A549 (cell line): ENCODE measurements at regions not wholly inside any gene's neighbourhood (a gene's known extent, or its start where the extent isn't known, plus 50 kb on each side); places are given as distances from the start of the nearest gene placed in this dataset.

Experiments
- BCL3 ChIP-seq: fragments of >200 bp; sonication (Bioruptor Twin); formaldehyde crosslinking; IDR thresholded peaks from 3 replicates; pipeline ENCODE4 v1.6.1; 2016
- CEBPB ChIP-seq, 2 experiments: fragments of >200 bp in 1 of 2; sonication (Bioruptor Twin) in 1 of 2; formaldehyde crosslinking in 1 of 2; IDR thresholded peaks; 2 replicates each; pipeline ENCODE4 v1.6.1; 2012 to 2016
- CTCF ChIP-seq: fragments of >200 bp; sonication (Bioruptor Twin); formaldehyde crosslinking; IDR thresholded peaks from 3 replicates; pipeline ENCODE4 v1.5.1; 2016
- E2F6 ChIP-seq: IDR thresholded peaks from 2 replicates; pipeline ENCODE4 v1.6.1; 2012; ENCODE audit warnings: low read depth, borderline replicate concordance
- FOSL2 ChIP-seq, 2 experiments: fragments of 450-650 bp in 1 of 2; fragments of >200 bp in 1 of 2; sonication (Bioruptor Twin) in 1 of 2; formaldehyde crosslinking; IDR thresholded peaks; 2 replicates each; pipeline versions ENCODE4 v1.5.0 to v1.6.1; 2016 to 2020; ENCODE audit warnings: mild to moderate bottlenecking in 1 of 2, moderate library complexity in 1 of 2
- KDM1A ChIP-seq: fragments of 200-600 bp; sonication (generic); IDR thresholded peaks from 2 replicates; pipeline ENCODE4 v1.6.1; 2016; ENCODE audit warnings: low read depth, mild to moderate bottlenecking
- KDM5A ChIP-seq: fragments of 200-600 bp; sonication (generic); IDR thresholded peaks from 2 replicates; pipeline ENCODE4 v1.6.1; 2016; ENCODE audit warnings: antibody characterized with exemption, mild to moderate bottlenecking
- MAFK ChIP-seq: fragments of 450-650 bp; IDR thresholded peaks from 2 replicates; pipeline ENCODE4 v1.6.1; 2014; ENCODE audit not compliant: partially characterized antibody
- POLR2A ChIP-seq: IDR thresholded peaks from 2 replicates; pipeline ENCODE4 v1.6.1; 2012; ENCODE audit warnings: mild to moderate bottlenecking, low read length
- TF ChIP-seq, protein P1 (sequence below): fragments of 200-600 bp; sonication (generic); IDR thresholded peaks from 2 replicates; pipeline ENCODE4 v1.6.1; 2016; ENCODE audit warnings: antibody characterized with exemption, mild to moderate bottlenecking, moderate library complexity

DNA sequence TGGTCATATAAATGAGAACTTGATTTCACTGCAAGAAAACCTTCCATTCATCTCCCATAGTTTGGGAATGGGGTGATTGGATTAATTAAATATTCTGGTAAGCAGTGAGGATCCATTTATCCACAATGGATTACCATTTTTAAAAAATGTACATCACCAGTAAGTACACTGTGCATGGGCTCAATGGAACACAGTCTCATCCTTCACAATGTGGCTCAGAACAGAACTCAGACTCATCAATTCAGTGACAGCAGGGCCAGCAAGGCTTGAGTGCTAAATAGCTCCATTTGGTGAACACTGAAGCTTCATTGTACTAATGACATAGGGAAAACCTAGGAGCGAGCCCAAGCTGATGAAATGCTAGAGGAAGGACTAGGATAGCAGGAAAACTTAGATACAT is 223.8 kb downstream of the CMPK2 start:
- TF ChIP-seq CTCF, result no peak
- no peak for TF ChIP-seq POLR2A
- no peak for TF ChIP-seq BCL3
- no peak for TF ChIP-seq E2F6
- no peak for TF ChIP-seq FOSL2 (IDR thresholded peaks at IDR 0.05)
- TF ChIP-seq FOSL2 (CRISPR knock-in tag; IDR thresholded peaks at IDR 0.05), result no peak
- TF ChIP-seq MAFK, result no peak
- TF ChIP-seq CEBPB (IDR thresholded peaks at IDR 0.05), result no peak
- TF ChIP-seq, protein P1, sequence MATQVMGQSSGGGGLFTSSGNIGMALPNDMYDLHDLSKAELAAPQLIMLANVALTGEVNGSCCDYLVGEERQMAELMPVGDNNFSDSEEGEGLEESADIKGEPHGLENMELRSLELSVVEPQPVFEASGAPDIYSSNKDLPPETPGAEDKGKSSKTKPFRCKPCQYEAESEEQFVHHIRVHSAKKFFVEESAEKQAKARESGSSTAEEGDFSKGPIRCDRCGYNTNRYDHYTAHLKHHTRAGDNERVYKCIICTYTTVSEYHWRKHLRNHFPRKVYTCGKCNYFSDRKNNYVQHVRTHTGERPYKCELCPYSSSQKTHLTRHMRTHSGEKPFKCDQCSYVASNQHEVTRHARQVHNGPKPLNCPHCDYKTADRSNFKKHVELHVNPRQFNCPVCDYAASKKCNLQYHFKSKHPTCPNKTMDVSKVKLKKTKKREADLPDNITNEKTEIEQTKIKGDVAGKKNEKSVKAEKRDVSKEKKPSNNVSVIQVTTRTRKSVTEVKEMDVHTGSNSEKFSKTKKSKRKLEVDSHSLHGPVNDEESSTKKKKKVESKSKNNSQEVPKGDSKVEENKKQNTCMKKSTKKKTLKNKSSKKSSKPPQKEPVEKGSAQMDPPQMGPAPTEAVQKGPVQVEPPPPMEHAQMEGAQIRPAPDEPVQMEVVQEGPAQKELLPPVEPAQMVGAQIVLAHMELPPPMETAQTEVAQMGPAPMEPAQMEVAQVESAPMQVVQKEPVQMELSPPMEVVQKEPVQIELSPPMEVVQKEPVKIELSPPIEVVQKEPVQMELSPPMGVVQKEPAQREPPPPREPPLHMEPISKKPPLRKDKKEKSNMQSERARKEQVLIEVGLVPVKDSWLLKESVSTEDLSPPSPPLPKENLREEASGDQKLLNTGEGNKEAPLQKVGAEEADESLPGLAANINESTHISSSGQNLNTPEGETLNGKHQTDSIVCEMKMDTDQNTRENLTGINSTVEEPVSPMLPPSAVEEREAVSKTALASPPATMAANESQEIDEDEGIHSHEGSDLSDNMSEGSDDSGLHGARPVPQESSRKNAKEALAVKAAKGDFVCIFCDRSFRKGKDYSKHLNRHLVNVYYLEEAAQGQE, result no peak
- TF ChIP-seq KDM1A, result no peak
- no peak for TF ChIP-seq KDM5A
